Neural progenitor cell (in vitro differentiated cells): ENCODE measurements at regions not wholly inside any gene's neighbourhood (a gene's known extent, or its start where the extent isn't known, plus 50 kb on each side); places are given as distances from the start of the nearest gene placed in this dataset.

Source experiments
- DNase-seq: peaks from one replicate; pipeline ENCODE4 v3.0.0-alpha.2; 2016; ENCODE audit warnings: low spot score
- H2AFZ ChIP-seq: fragments of 200-600 bp; sonication (generic); replicated peaks from 2 replicates; pipeline ENCODE4 v1.6.1; 2016; ENCODE audit warnings: antibody characterized with exemption
- H3F3A ChIP-seq: fragments of 200-600 bp; sonication (generic); 2 replicates; pipeline ENCODE4 v1.6.1; 2016; ENCODE audit warnings: antibody characterized with exemption, low read depth
- H3K27ac ChIP-seq: fragments of 200-600 bp; sonication (generic); 2 replicates; pipeline ENCODE4 v1.5.1; 2016; ENCODE audit warnings: mild to moderate bottlenecking
- H3K27me3 ChIP-seq: fragments of 200-600 bp; sonication (generic); 2 replicates; pipeline ENCODE4 v1.6.1; 2016; ENCODE audit warnings: mild to moderate bottlenecking, moderate library complexity
- H3K36me3 ChIP-seq: fragments of 200-600 bp; sonication (generic); 2 replicates; pipeline ENCODE4 v1.5.1; 2016
- H3K4me1 ChIP-seq: fragments of 200-600 bp; sonication (generic); 2 replicates; pipeline ENCODE4 v1.6.1; 2016; ENCODE audit warnings: mixed run types
- H3K4me2 ChIP-seq: fragments of 200-600 bp; sonication (generic); 2 replicates; pipeline ENCODE4 v1.6.1; 2016
- H3K4me3 ChIP-seq: fragments of 200-600 bp; sonication (generic); 2 replicates; pipeline ENCODE4 v1.5.1; 2016
- H3K79me2 ChIP-seq: fragments of 200-600 bp; sonication (generic); 2 replicates; pipeline ENCODE4 v1.6.1; 2016; ENCODE audit warnings: low read depth
- H3K9ac ChIP-seq: fragments of 200-600 bp; sonication (generic); 2 replicates; pipeline ENCODE4 v1.6.1; 2016
- H3K9me3 ChIP-seq: fragments of 200-600 bp; sonication (generic); 2 replicates; pipeline ENCODE4 v1.5.1; 2016; ENCODE audit warnings: low read depth
- H4K20me1 ChIP-seq: fragments of 200-600 bp; sonication (generic); 2 replicates; pipeline ENCODE4 v1.6.1; 2016; ENCODE audit warnings: low read depth
- H3K27ac Mint-ChIP-seq: 3 replicates; pipeline ENCODE4 v1.8.0; 2021; ENCODE audit warnings: mixed read lengths
- H3K27me3 Mint-ChIP-seq: 2 replicates; pipeline ENCODE4 v1.8.0; 2022; ENCODE audit warnings: low read depth, mild to moderate bottlenecking, inconsistent platforms, moderate library complexity, mixed read lengths; ENCODE audit not compliant: insufficient read depth
- H3K36me3 Mint-ChIP-seq: 3 replicates; pipeline ENCODE4 v1.8.0; 2021; ENCODE audit warnings: mixed read lengths
- H3K4me1 Mint-ChIP-seq: 3 replicates; pipeline ENCODE4 v1.8.0; 2021; ENCODE audit warnings: mixed read lengths
- H3K4me3 Mint-ChIP-seq: 3 replicates; pipeline ENCODE4 v1.8.0; 2021; ENCODE audit warnings: mild to moderate bottlenecking, moderate library complexity, mixed read lengths
- H3K9me3 Mint-ChIP-seq: 3 replicates; pipeline ENCODE4 v1.8.0; 2020; ENCODE audit warnings: mixed read lengths
- CTCF ChIP-seq: fragments of 200-600 bp; sonication (generic); IDR thresholded peaks from 2 replicates; pipeline ENCODE4 v1.5.1; 2017; ENCODE audit warnings: antibody characterized with exemption, mild to moderate bottlenecking
- EZH2 ChIP-seq: fragments of 200-600 bp; sonication (generic); IDR thresholded peaks from 2 replicates; pipeline ENCODE4 v1.6.1; 2017; ENCODE audit warnings: antibody characterized with exemption, mild to moderate bottlenecking, moderate library complexity
- EZH2phosphoT487 ChIP-seq: fragments of 200-600 bp; sonication (generic); IDR thresholded peaks from 2 replicates; pipeline ENCODE4 v1.6.1; 2017; ENCODE audit warnings: antibody characterized with exemption

- peaks cover 10% of the 10 kb centered on the region for H3K4me1 Mint-ChIP-seq
- Histone ChIP-seq H3K9ac (no peak overlapping the region), H4K20me1 (no peaks in the 10 kb centered on the region), H3K79me2 (no peaks in the 10 kb centered on the region), H2AFZ (no peak overlapping the region), H3K9me3 (no peaks in the 10 kb centered on the region), H3K36me3 (no peaks in the 10 kb centered on the region), H3K4me3 (no peak overlapping the region), H3K4me1 (no peaks in the 10 kb centered on the region), H3K27me3 (no peaks in the 10 kb centered on the region), H3K4me2 (no peak overlapping the region), H3F3A (no peaks in the 10 kb centered on the region), H3K27ac (no peak overlapping the region)
- H3K9me3 Mint-ChIP-seq = no peaks in the 10 kb centered on the region
- no peak for DNase-seq
- no peak for TF ChIP-seq EZH2
- TF ChIP-seq CTCF = no peak
- TF ChIP-seq EZH2phosphoT487 = no peak
- H3K4me3 Mint-ChIP-seq = no peak overlapping the region
- H3K27ac Mint-ChIP-seq = no peak overlapping the region
- H3K36me3 Mint-ChIP-seq = no peaks in the 10 kb centered on the region
- H3K27me3 Mint-ChIP-seq = no peaks in the 10 kb centered on the region
Observed at GRCh38 chr4:66568001-66568400, 897.7 kb upstream of the EPHA5 start.

GRCh38 chr4:66567551-66567950, 897.3 kb upstream of the EPHA5 start:
- H2AFZ ChIP-seq = no peak overlapping the region
- H3K4me1 Mint-ChIP-seq = peaks cover 10% of the 10 kb centered on the region
- no peaks in the 10 kb centered on the region for H3K9me3 Mint-ChIP-seq
- no peak overlapping the region for H3K27ac Mint-ChIP-seq
- no peaks in the 10 kb centered on the region for H3F3A ChIP-seq
- no peak overlapping the region for H3K9ac ChIP-seq
- H3K4me2 ChIP-seq = no peak overlapping the region
- no peaks in the 10 kb centered on the region for H3K36me3 Mint-ChIP-seq
- DNase-seq = no peak
- H3K4me1 ChIP-seq = no peaks in the 10 kb centered on the region
- H3K36me3 ChIP-seq = no peaks in the 10 kb centered on the region
- no peaks in the 10 kb centered on the region for H4K20me1 ChIP-seq
- no peak overlapping the region for H3K27ac ChIP-seq
- no peak for TF ChIP-seq EZH2
- no peak for TF ChIP-seq EZH2phosphoT487
- TF ChIP-seq CTCF = no peak
- no peak overlapping the region for H3K4me3 ChIP-seq
- H3K27me3 Mint-ChIP-seq = no peaks in the 10 kb centered on the region
- no peak overlapping the region for H3K4me3 Mint-ChIP-seq
- no peaks in the 10 kb centered on the region for H3K27me3 ChIP-seq
- H3K79me2 ChIP-seq = no peaks in the 10 kb centered on the region
- H3K9me3 ChIP-seq = no peaks in the 10 kb centered on the region

- Histone ChIP-seq H3K27ac (no peak overlapping the region), H3K4me1 (no peaks in the 10 kb centered on the region)
- TF ChIP-seq CTCF (no peak), EZH2phosphoT487 (no peak), EZH2 (no peak)
Observed at GRCh38 chr4:66565801-66566200, 895.5 kb upstream of the EPHA5 start.

More at GRCh38 chr4:66565801-66566200, 895.5 kb upstream of the EPHA5 start:
- no peaks in the 10 kb centered on the region for H3K79me2 ChIP-seq
- H3K9me3 ChIP-seq = no peaks in the 10 kb centered on the region
- no peak overlapping the region for H3K4me3 ChIP-seq
- no peak overlapping the region for H3K9ac ChIP-seq
- no peaks in the 10 kb centered on the region for H3K27me3 ChIP-seq
- peaks cover 14% of the 10 kb centered on the region for H3K4me1 Mint-ChIP-seq
- H2AFZ ChIP-seq = peak overlapping the region; percentile 36
- H4K20me1 ChIP-seq = no peaks in the 10 kb centered on the region
- H3K4me2 ChIP-seq = no peak overlapping the region
- no peaks in the 10 kb centered on the region for H3K36me3 Mint-ChIP-seq
- H3K27ac Mint-ChIP-seq = no peak overlapping the region
- H3K4me3 Mint-ChIP-seq = no peak overlapping the region
- H3K9me3 Mint-ChIP-seq = peaks cover 4% of the 10 kb centered on the region
- DNase-seq = no peak
- H3F3A ChIP-seq = no peaks in the 10 kb centered on the region
- H3K36me3 ChIP-seq = no peaks in the 10 kb centered on the region
- no peaks in the 10 kb centered on the region for H3K27me3 Mint-ChIP-seq
